Esophagus squamous epithelium (tissue), 4 donors: ENCODE measurements at regions not wholly inside any gene's neighbourhood (a gene's known extent, or its start where the extent isn't known, plus 50 kb on each side); places are given as distances from the start of the nearest gene placed in this dataset.

Experiments used
- POLR2A ChIP-seq, 4 donors: fragments of 450-650 bp; IDR thresholded peaks; one replicate each; pipeline ENCODE4 v1.6.1; 2017; ENCODE audit warnings: antibody characterized with exemption in 4 of 4, mild to moderate bottlenecking in 4 of 4, moderate library complexity in 3 of 4
- TF ChIP-seq, protein P1 (sequence below), 6 experiments: fragments of 450-650 bp in 4 of 6; fragments of 200-600 bp in 2 of 6; sonication (generic) in 2 of 6; IDR thresholded peaks; one replicate each; pipeline ENCODE4 v1.5.1; 2016 to 2019; ENCODE audit warnings: antibody characterized with exemption in 6 of 6, mild to moderate bottlenecking in 4 of 6, moderate library complexity in 4 of 6

GRCh38 chr2:129296396-129296795 lies 683.1 kb upstream of the RAB6C start:
- TF ChIP-seq, protein P1, sequence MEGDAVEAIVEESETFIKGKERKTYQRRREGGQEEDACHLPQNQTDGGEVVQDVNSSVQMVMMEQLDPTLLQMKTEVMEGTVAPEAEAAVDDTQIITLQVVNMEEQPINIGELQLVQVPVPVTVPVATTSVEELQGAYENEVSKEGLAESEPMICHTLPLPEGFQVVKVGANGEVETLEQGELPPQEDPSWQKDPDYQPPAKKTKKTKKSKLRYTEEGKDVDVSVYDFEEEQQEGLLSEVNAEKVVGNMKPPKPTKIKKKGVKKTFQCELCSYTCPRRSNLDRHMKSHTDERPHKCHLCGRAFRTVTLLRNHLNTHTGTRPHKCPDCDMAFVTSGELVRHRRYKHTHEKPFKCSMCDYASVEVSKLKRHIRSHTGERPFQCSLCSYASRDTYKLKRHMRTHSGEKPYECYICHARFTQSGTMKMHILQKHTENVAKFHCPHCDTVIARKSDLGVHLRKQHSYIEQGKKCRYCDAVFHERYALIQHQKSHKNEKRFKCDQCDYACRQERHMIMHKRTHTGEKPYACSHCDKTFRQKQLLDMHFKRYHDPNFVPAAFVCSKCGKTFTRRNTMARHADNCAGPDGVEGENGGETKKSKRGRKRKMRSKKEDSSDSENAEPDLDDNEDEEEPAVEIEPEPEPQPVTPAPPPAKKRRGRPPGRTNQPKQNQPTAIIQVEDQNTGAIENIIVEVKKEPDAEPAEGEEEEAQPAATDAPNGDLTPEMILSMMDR (IDR thresholded peaks at IDR 0.05) = no peak
- TF ChIP-seq POLR2A (IDR thresholded peaks at IDR 0.05) = no peak
